ENCODE measurements at regions not wholly inside any gene's neighbourhood (a gene's known extent, or its start where the extent isn't known, plus 50 kb on each side); places are given as distances from the start of the nearest gene placed in this dataset.

- H3K4me3 ChIP-seq (ENCODE audit: low read length): no peak overlapping the region
- no peak for TF ChIP-seq CTCF (conservative IDR thresholded peaks at IDR 0.05; ENCODE audit: low read length)
- DNase-seq (ENCODE audit: low read depth): no peak
Observed at GRCh38 chr12:16136219-16136988, 141.1 kb downstream of the SLC15A5 start.

- no peak overlapping the region for H3K4me3 ChIP-seq (ENCODE audit: low read length)
- no peak for DNase-seq (ENCODE audit: low read depth)
- TF ChIP-seq CTCF (conservative IDR thresholded peaks at IDR 0.05; ENCODE audit: low read length): no peak
Observed at GRCh38 chr12:16135323-16135722, 142.2 kb downstream of the SLC15A5 start.

- no peak for TF ChIP-seq CTCF (conservative IDR thresholded peaks at IDR 0.05; ENCODE audit: low read length)
- no peak for DNase-seq (ENCODE audit: low read depth)
- H3K4me3 ChIP-seq (ENCODE audit: low read length): no peak overlapping the region
Observed at GRCh38 chr12:16130343-16130742, 147.1 kb downstream of the SLC15A5 start.

GRCh38 chr12:16121953-16122352, 155.5 kb downstream of the SLC15A5 start:
- no peak for TF ChIP-seq CTCF (conservative IDR thresholded peaks at IDR 0.05; ENCODE audit: low read length)
- no peak for DNase-seq (ENCODE audit: low read depth)
- H3K4me3 ChIP-seq (ENCODE audit: low read length): no peak overlapping the region

- DNase-seq (ENCODE audit: low read depth): no peak
- no peak overlapping the region for H3K4me3 ChIP-seq (ENCODE audit: low read length)
- TF ChIP-seq CTCF (conservative IDR thresholded peaks at IDR 0.05; ENCODE audit: low read length): no peak
Observed at GRCh38 chr12:16119618-16120415, 157.7 kb downstream of the SLC15A5 start.

- no peak overlapping the region for H3K4me3 ChIP-seq (ENCODE audit: low read length)
- no peak for TF ChIP-seq CTCF (conservative IDR thresholded peaks at IDR 0.05; ENCODE audit: low read length)
- no peak for DNase-seq (ENCODE audit: low read depth)
Observed at GRCh38 chr12:16118586-16118985, 158.9 kb downstream of the SLC15A5 start.

Measured in AG10803 (cell line).